ENCODE measurements at regions not wholly inside any gene's neighbourhood (a gene's known extent, or its start where the extent isn't known, plus 50 kb on each side); places are given as distances from the start of the nearest gene placed in this dataset.
"Not testable (repeated sequence)": the region's sequence is repeated elsewhere in the genome, so short reads cannot be mapped to it uniquely, and the experiment has no call there.

DNA sequence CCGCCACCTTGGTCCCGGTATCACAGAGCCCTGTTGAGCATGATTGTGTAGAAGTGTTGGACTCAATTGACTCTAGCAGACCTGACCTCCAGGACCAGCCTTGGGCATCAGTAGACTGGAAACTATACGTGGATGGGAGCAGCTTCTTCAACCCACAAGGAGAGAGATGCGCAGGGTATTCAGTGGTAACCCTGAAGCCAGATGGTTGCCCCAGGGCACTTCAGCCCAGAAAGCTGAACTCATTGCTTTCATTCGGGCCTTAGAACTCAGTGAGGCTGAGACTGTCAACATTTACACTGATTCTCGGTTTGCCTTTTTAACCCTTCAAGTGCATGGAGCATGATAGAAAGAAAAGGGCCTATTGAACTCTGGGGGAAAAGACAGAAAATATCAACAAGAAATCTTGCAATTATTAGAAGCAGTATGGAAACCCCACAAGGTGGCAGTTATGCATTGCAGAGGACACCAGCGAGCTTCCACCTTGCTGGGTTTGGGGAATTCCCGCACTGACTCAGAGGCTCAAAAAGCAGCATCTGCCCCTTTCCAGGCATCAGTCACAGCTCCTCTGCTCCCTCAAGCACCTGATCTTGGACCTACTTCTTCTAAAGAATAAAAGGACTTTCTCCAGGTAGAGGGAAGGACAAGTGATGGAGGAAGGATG lies 83.3 kb upstream of the TANC1 start:
- H3K79me2 ChIP-seq (ENCODE audit: control insufficient read depth, insufficient read depth, low read length); POLR2A ChIA-PET; H4K20me1 ChIP-seq (ENCODE audit: control insufficient read depth, insufficient read depth, low read length, poor library complexity, severe bottlenecking); H3K4me2 ChIP-seq (replicated peaks; ENCODE audit: low read depth, low read length, poor library complexity, severe bottlenecking); H3K9me3 ChIP-seq (ENCODE audit: control extremely low read depth in 1 of 3, control insufficient read depth in 2 of 3, insufficient read depth in 1 of 3, low read length in 2 of 3); H3K9ac ChIP-seq (ENCODE audit: low read length); intact Hi-C loops (cut with micrococcal nuclease); H3K9me3 Mint-ChIP-seq (ENCODE audit: insufficient read depth); H3K4me1 ChIP-seq (ENCODE audit: control insufficient read depth in 2 of 2, insufficient read depth in 2 of 2, low read length in 2 of 2); H3K4me3 ChIP-seq (ENCODE audit: control extremely low read depth in 1 of 5, extremely low read depth in 1 of 5, insufficient read depth in 1 of 5, low read depth in 2 of 5, low read length in 4 of 5); ATAC-seq (ENCODE audit: low read depth); H3K27ac ChIP-seq (ENCODE audit: low read length in 2 of 2); DNase-seq; H3K36me3 ChIP-seq (replicated peaks in 1 of 2; ENCODE audit: control extremely low read depth in 1 of 2, control insufficient read depth in 1 of 2, extremely low read depth in 1 of 2, insufficient read depth in 2 of 2, low read length in 1 of 2); CTCF ChIA-PET; H3K4me1 Mint-ChIP-seq; H3K27ac Mint-ChIP-seq; H2AFZ ChIP-seq (ENCODE audit: insufficient read depth, low read depth, low read length, poor library complexity, severe bottlenecking); H3K4me3 Mint-ChIP-seq; H3K27me3 ChIP-seq (replicated peaks in 1 of 4; ENCODE audit: control extremely low read depth in 1 of 4, control insufficient read depth in 3 of 4, insufficient read depth in 4 of 4, low read length in 3 of 4): not testable (repeated sequence)
- peaks cover 11% of the 10 kb centered on the region for H3K27me3 Mint-ChIP-seq
- WGBS (ENCODE audit: insufficient coverage): 84% methylated on average over 3 of the region's 8 CpGs

DNA sequence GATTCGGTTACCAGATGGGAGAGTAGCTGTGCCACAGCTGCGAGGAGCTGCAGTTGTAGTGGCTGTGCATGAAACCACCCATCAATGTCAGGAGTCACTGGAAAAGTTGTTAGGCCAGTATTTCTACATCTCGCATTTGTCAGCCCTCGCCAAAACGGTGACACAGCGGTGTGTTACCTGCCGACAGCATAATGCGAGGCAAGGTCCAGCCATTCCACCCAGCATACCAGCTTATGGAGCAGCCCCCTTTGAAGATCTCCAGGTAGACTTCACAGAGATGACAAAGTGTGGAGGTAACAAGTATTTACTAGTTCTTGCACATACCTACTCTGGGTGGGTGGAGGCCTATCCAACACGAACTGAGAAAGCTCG lies 82.8 kb upstream of the TANC1 start:
- DNase-seq; H3K4me1 ChIP-seq (ENCODE audit: control insufficient read depth in 2 of 2, insufficient read depth in 2 of 2, low read length in 2 of 2); H3K4me2 ChIP-seq (replicated peaks; ENCODE audit: low read depth, low read length, poor library complexity, severe bottlenecking); H3K27ac ChIP-seq (ENCODE audit: low read length in 2 of 2); H3K4me3 Mint-ChIP-seq; H3K36me3 ChIP-seq (replicated peaks in 1 of 2; ENCODE audit: control extremely low read depth in 1 of 2, control insufficient read depth in 1 of 2, extremely low read depth in 1 of 2, insufficient read depth in 2 of 2, low read length in 1 of 2); H3K27me3 ChIP-seq (replicated peaks in 1 of 4; ENCODE audit: control extremely low read depth in 1 of 4, control insufficient read depth in 3 of 4, insufficient read depth in 4 of 4, low read length in 3 of 4); intact Hi-C loops (cut with micrococcal nuclease); H3K9ac ChIP-seq (ENCODE audit: low read length); POLR2A ChIA-PET; H3K9me3 Mint-ChIP-seq (ENCODE audit: insufficient read depth); H4K20me1 ChIP-seq (ENCODE audit: control insufficient read depth, insufficient read depth, low read length, poor library complexity, severe bottlenecking); H3K4me3 ChIP-seq (ENCODE audit: control extremely low read depth in 1 of 5, extremely low read depth in 1 of 5, insufficient read depth in 1 of 5, low read depth in 2 of 5, low read length in 4 of 5); H3K27ac Mint-ChIP-seq; ATAC-seq (ENCODE audit: low read depth); H2AFZ ChIP-seq (ENCODE audit: insufficient read depth, low read depth, low read length, poor library complexity, severe bottlenecking); H3K4me1 Mint-ChIP-seq; CTCF ChIA-PET; H3K79me2 ChIP-seq (ENCODE audit: control insufficient read depth, insufficient read depth, low read length); H3K9me3 ChIP-seq (ENCODE audit: control extremely low read depth in 1 of 3, control insufficient read depth in 2 of 3, insufficient read depth in 1 of 3, low read length in 2 of 3): not testable (repeated sequence)
- 96% methylated on average over 10 of the region's 10 CpGs for WGBS (ENCODE audit: insufficient coverage)
- peaks cover 11% of the 10 kb centered on the region for H3K27me3 Mint-ChIP-seq

Measured in B cell (primary cell).